ENCODE measurements at regions not wholly inside any gene's neighbourhood (a gene's known extent, or its start where the extent isn't known, plus 50 kb on each side); places are given as distances from the start of the nearest gene placed in this dataset.
A peak's percentile ranks its signal among the peaks of the same experiment; 100 is the strongest.

DNA sequence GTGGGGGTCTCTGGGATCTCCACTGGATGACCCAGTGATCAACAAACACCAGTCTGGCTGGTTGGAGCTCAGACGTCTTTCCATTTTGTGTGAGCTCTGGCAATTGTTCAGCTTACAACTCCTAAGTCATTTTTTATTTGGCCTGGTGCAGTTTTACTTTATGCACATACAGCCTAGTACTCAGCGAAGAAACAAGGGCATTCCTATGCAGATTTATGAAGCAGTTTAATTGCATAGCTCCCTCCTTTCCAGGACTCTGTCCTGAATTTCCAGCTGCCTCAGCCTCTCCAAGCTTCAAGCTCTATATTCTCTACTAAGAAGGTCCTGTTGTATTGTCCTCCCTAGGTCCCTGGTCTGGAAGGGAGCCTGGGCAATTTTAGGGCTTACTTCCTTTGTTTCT lies 145.6 kb upstream of the GALNT17 start:
- no peak for DNase-seq (ENCODE audit: low spot score)

DNA sequence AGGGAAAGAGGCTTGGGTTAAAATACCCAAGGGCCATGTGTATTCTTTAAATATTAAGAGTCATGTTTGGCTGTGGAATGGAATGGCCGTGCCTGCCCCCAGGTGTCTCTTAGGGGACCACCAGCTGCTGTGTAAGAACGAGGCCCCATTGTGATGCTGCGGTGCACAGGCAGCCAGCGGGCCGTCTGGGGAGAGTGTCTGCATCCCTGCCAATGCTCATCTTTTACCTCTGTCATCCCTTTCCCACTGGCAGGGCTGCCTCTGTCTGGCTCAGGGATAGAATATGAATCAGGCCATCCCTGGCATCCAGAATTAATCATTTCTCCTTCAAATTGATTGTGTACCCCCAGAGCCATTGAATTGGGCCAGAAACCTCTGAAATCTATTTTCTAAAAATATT lies 137.8 kb upstream of the GALNT17 start:
- no peak for DNase-seq (ENCODE audit: low spot score)

DNA sequence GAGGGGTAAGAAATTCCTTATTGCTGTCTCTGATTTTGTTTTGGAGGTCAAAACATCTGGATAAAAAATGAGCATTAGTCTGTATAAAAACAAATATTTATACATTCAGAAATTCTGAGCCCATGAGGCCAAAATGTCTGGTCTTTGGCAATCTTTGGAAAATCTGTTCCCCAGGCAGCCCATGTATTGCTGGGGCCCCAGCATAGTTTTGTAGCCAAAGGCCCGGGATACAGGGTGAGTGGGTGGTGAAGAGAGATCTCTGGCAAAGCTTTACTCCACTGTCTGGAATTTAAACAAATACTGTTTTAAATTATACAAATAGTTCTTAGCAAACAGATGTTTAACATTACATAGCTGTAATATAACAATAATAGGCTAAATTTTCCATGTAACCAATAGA lies 134.7 kb upstream of the GALNT17 start:
- no peak for DNase-seq (ENCODE audit: low spot score)

DNA sequence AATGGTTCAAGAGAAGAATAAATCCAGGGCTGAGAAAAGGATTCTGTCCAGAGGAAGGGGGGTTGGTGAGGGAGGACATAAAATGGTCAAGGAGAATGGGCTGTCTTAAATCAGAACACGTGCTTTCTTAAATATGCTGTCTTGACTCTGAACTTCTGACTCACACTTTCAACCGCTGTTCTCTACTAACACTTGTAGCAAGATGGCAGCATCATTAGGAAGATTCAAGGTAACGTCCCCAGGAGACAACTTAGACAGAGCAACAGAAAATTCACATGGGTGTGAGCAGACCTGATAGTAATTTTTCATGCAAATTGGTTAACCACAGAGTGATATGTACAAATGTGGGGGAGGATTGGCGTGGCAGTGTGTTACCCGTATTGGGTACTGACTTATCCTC lies 126.8 kb upstream of the GALNT17 start:
- DNase-seq (ENCODE audit: low spot score) = no peak

DNA sequence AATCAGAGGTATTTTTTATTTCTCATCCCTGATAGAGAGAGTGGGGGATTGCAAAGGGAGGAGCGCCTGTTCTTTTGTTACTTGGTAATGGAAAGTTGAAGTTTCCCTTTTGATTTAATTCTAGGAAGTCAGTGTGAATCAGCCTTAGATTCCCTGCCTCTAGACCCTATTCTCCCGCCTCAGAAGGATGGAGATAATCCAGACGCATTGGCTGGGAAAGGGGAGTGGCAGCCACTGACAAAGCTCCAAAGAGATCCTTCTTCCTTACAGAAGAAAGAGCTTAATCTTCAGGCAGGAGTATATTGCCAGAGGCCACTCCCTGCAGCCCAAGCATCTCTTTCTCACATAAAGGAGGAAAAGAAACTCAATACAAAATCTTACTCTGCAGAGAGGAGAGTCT lies 122.3 kb upstream of the GALNT17 start:
- DNase-seq (ENCODE audit: low spot score) = no peak

DNA sequence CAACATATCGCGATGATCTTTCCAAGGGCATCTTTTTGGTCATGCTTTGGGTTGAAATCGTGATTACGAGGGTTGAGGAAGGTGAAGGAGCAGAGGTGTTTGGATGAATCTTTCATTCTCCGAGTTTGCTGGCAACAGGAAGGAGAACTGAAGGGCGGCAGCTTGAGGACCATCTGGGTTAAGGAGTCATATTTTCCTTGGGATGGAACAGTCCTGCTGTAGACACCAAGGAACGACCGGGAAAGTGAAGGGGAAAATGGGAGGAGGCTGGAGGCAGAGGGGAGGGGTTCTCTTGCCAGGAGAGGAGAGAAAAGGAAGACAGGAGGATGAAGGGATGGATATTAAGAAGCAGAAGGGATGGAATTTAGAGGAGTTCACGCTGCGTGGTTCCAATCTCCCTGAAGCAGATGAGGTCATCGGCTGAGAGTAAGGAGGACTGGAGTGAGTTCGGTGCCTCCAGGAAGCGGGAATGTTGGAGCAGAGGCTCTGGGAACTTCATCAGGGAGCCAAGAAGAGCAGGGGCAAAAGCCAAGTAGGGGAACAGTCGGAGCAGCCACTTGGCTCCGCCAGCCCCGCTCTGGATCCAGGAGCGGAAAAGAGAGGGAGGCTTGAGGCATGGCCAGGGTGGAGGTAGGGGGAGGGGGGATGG lies 116.6 kb upstream of the GALNT17 start:
- peak; percentile 12 for DNase-seq (ENCODE audit: low spot score)

DNA sequence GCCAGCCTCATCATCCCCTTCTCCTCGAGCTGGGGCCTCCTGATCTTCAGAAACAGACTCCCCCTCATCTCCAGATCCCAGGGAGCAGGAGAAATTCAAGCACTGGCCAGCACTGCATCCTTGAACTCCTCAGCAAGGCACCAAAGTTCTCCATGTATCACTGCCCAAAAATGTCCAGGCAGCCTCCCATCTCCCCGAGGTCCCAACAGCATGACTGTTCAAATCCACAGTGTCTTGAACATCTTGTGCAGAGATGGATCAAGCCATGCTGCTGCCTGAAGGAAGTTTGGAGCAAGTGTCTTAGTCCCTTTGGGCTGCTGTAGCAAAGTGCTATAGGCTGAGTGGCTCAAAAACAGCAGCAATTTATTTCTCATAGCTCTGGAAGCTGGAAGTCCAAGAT lies 115.5 kb upstream of the GALNT17 start:
- no peak for DNase-seq (ENCODE audit: low spot score)

DNA sequence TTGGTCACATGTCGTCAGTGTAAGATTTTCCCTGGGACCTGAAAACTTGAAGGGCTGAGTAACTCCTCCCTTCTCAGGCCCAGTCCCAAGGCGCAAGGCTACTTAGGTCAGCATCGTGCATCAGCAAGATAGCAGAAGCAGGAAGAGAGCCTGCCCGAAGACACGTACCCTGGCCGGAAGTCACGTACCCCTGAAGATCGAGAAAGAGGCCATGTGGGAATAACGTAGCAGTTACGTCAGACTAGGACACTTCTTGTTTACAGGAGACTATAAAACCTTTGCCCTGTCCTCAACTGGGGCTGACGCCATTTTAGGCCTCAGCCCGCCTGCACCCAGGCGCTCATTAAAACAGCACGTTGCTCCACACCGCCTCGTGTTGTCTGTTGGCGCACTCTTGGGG lies 114.3 kb upstream of the GALNT17 start:
- DNase-seq (ENCODE audit: low spot score) = no peak

DNA sequence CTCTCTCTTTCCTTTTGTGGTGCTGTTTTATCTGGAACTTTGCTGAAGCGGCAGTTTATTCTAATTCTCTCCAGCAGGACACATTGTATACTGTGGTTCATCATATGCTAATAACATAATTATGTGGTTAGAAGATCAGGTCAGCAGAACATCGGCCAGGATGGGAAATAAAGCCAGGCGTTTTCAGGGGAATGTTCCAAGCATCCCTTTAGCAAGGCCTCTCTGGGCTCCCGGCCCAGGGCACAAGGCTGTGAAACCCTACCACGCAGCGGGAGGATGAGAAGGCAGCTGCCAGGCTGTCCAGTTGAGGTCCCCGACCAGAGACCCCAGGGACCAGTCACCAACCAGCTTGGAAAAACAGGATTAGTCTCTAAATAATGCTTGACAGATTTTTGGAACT lies 112.2 kb upstream of the GALNT17 start:
- no peak for DNase-seq (ENCODE audit: low spot score)

DNA sequence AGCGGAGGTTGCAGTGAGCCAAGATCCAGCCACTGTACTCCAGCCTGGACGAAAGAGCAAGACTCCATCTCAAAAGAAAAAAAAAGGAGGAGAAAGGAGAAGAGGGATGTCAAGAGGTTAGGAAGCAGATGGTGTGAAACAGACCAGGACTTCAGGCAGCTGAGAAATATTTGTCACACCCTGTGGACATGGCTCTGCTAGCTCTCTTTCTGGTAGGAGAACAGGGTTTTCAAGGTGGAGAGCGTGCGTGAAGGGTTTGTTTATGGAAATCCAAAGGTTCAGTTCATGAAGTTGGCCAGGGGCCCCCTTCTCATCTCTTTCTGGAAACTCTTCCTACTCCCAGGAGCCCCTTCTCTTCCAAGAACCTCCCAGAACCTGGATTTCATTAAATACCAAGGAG lies 110.8 kb upstream of the GALNT17 start:
- no peak for DNase-seq (ENCODE audit: low spot score)

DNA sequence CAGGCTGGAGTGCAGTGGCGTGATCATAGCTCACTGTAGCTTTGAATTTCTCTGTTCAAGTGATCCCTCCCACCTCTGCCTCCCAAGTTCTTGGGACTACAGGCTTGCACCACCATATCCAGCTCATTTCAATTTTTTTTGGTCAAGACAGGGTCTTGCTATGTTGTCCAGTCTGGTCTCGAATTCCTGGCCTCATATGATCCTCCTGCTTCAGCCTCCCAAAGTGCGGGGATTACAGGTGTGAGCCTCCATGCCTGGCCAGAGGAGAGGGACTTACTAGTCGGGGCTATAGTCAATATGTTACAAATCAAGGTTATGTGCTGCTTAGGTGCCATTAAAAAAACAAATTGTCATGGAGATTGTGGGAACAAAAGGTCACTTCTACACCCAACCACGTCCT lies 105.3 kb upstream of the GALNT17 start:
- no peak for DNase-seq (ENCODE audit: low spot score)

DNA sequence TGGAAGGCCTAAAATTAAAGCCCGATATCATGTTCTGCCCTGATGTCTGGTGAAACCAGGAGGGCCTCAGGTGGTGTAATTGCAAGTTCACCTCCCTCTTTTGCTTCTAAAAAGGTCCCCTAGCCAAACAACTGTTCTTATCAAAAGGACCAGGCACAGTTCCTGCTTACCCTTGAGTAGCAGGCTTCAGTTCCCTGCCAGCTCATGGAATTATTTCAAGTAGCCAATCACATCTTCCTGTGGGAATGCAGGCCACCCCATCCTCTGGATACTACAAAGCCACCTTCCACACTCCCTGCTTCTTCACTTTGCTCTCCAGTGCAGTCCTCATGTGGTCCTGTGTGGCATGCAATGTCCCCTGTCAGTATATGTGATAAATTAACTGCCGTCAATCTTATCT lies 97.7 kb upstream of the GALNT17 start:
- no peak for DNase-seq (ENCODE audit: low spot score)

DNA sequence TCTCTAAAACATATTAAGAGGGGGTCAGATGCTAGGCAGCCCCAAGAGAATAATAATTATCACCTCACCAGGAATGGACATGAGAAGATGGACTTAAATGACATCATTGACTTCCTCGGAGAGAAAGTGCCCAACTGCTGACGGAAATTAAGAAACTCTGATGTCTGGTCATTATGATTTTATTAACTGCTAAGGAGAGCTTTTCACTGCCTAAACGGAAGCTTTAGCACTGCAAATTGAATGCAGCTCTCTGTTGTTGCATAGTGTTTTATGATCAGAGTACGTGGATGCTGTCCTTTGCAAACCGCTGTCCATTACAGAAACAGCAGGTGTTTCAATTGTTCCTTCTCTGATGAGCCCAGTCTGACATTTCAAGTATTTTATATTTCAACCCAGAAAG lies 89.4 kb upstream of the GALNT17 start:
- no peak for DNase-seq (ENCODE audit: low spot score)

DNA sequence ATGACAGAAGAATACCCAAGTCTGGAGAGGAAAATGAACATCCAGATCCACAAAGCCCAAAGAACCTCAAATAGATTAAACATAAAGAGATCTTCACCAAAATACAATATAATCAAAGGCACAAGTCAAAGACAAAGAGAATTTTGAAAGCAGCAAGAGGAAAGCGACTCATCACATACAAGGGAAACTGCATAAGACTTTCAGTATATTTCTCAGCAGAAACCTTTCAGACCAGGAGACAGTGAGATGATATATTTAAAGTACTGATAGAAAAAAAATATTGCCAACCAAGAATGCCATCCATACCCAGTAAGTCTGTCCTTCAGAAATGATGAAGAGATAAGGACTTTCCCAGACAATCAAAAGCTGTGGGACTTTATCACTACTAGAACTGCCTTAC lies 81.5 kb upstream of the GALNT17 start:
- no peak for DNase-seq (ENCODE audit: low spot score)

DNA sequence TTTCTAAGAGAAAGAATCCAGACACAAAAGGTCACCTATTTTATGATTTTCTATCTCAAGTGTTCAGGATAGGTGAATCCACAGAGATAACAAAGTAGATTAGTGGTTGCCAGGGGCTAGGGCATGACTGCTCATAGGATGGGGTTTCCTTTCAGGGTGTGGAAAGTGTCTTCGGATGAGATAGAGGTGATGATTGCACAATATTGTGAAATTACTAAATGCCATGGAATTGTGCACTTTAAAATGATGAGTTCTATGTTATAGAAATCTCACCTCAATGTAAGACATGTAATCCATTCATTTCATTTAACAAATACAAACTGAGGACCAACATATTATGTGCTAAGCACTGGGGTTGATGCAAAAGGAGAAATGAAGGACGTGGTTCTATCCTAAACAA lies 76.4 kb upstream of the GALNT17 start:
- DNase-seq (ENCODE audit: low spot score) = no peak

DNA sequence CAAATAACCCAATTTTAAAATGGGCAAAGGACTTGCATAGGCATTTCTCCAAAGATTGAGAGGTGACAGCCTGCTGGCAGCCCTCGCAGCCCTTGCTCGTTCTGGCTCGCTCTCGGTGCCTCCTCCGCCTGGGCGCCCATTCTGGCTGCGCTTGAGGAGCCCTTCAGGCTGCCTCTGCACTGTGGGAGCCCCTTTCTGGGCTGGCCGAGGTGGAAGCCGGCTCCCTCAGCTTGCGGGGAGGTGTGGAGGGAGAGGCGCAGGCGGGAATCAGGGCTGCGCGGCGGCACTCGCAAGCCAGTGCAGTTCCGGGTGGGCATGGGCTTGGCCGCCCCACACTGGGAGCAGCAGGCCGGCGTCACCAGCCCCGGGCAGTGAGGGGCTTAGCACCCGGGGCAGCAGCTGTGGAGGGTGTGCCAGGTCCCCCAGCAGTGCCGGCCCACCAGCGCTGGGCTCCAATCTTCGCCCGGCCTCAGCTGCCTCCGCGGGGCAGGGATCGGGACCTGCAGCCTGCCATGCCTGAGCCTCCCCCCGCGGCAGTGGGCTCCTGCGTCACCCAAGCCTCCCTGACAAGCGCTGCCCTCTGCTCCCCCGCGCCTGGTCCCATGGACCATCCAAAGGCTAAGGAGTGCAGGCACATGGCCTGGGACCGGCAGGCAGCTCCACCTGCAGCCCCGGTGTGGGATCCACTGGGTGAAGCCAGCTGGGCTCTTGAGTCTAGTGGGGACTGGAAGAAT lies 54.0 kb upstream of the GALNT17 start:
- no peak for DNase-seq (ENCODE audit: low spot score)

Data from pons (tissue), 1 donor.